ENCODE measurements at regions not wholly inside any gene's neighbourhood (a gene's known extent, or its start where the extent isn't known, plus 50 kb on each side); places are given as distances from the start of the nearest gene placed in this dataset.

DNA sequence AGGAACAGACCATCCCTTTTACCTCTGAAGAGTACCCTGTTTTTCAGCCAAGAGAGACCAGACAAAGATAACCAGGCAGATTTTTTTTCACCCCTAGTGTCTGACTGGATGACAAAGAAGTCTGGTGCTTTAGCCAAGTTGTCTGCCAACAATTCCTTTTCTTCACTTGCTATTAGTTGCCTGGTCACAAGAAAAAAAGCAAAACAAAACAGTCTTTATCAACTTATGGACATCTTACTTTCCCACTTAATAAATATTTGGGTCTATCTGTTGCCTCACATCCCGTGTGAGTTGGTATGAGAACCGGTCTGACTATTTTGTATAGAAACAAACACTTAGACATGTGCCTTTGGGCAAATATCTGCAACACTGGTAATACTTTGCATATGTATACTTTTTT lies 662.9 kb downstream of the PLPP3 start:
- no peak overlapping the region for H2BK5ac ChIP-seq (ENCODE audit: insufficient read length, low read length)
- H3K4me2 ChIP-seq (ENCODE audit: insufficient read depth, insufficient read length, low read length): no peak overlapping the region
- Mint-ChIP-seq H3K27me3 (ENCODE audit: low read depth) (no peaks in the 10 kb centered on the region), H3K9me3 (peaks cover 8 to 10% of the 10 kb centered on the region in 2 experiments), H3K4me3 (no peak overlapping the region), H3K4me1 (no peaks in the 10 kb centered on the region), H3K36me3 (ENCODE audit: insufficient read depth in 1 of 3, low read depth in 3 of 3) (peaks cover 0 to 9% (median 2%) of the 10 kb centered on the region in 3 experiments; a peak in 5 of 7 replicates), H3K27ac (no peak overlapping the region)
- DNase-seq: no peak
- H3K18ac ChIP-seq (ENCODE audit: insufficient read length, low read depth, low read length): no peak overlapping the region
- H3K27me3 ChIP-seq (ENCODE audit: insufficient read depth, low read length): no peaks in the 10 kb centered on the region
- H3K23me2 ChIP-seq (ENCODE audit: insufficient read length, low read depth, low read length, poor library complexity, severe bottlenecking): no peaks in the 10 kb centered on the region
- no peak overlapping the region for H3K14ac ChIP-seq (ENCODE audit: insufficient read depth, low read length)
- no peak overlapping the region for H2BK120ac ChIP-seq (ENCODE audit: low read depth, low read length, poor library complexity, severe bottlenecking)
- no peak overlapping the region for H2AFZ ChIP-seq (ENCODE audit: low read length)
- no CpG with 5 or more reads among the region's 2 CpGs for WGBS (ENCODE audit: extremely low coverage, insufficient read length, low lambda C conversion rate)
- H4K8ac ChIP-seq (replicated peaks; ENCODE audit: insufficient read length, low read depth, low read length): no peak overlapping the region
- H3K56ac ChIP-seq (ENCODE audit: insufficient read length, low read depth, low read length): no peak overlapping the region
- no peak overlapping the region for H2BK15ac ChIP-seq (ENCODE audit: low read depth, low read length)
- H3K4me1 ChIP-seq (ENCODE audit: insufficient read depth, low read length): no peaks in the 10 kb centered on the region
- TF ChIP-seq, protein P1, sequence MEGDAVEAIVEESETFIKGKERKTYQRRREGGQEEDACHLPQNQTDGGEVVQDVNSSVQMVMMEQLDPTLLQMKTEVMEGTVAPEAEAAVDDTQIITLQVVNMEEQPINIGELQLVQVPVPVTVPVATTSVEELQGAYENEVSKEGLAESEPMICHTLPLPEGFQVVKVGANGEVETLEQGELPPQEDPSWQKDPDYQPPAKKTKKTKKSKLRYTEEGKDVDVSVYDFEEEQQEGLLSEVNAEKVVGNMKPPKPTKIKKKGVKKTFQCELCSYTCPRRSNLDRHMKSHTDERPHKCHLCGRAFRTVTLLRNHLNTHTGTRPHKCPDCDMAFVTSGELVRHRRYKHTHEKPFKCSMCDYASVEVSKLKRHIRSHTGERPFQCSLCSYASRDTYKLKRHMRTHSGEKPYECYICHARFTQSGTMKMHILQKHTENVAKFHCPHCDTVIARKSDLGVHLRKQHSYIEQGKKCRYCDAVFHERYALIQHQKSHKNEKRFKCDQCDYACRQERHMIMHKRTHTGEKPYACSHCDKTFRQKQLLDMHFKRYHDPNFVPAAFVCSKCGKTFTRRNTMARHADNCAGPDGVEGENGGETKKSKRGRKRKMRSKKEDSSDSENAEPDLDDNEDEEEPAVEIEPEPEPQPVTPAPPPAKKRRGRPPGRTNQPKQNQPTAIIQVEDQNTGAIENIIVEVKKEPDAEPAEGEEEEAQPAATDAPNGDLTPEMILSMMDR (conservative IDR thresholded peaks at IDR 0.05): no peak
- no peak overlapping the region for H2BK20ac ChIP-seq (ENCODE audit: low read depth, low read length, poor library complexity, severe bottlenecking)
- H3K79me1 ChIP-seq (ENCODE audit: insufficient read depth, low read depth, low read length, poor library complexity, severe bottlenecking): no peaks in the 10 kb centered on the region
- H4K91ac ChIP-seq (ENCODE audit: insufficient read length, low read depth, low read length): no peak overlapping the region
- H3K4ac ChIP-seq (ENCODE audit: low read depth, low read length): no peak overlapping the region
- no peak overlapping the region for H2AK5ac ChIP-seq (ENCODE audit: insufficient read length, low read length)
- no peak overlapping the region for H3K9ac ChIP-seq (ENCODE audit: extremely low read depth, insufficient read length, low read length)
- H3K23ac ChIP-seq (ENCODE audit: insufficient read length, low read depth, low read length): no peak overlapping the region
- H3K9me3 ChIP-seq (ENCODE audit: control insufficient read depth, low read depth, low read length): peaks cover 4% of the 10 kb centered on the region
- no peak overlapping the region for H2BK12ac ChIP-seq (ENCODE audit: insufficient read length, low read depth, low read length)
- no peak overlapping the region for H3T11ph ChIP-seq (ENCODE audit: low read length)
- no peak overlapping the region for H4K5ac ChIP-seq (ENCODE audit: insufficient read length, low read depth, low read length)
- H3K27ac ChIP-seq (ENCODE audit: insufficient read length, low read depth, low read length): no peak overlapping the region
- no peaks in the 10 kb centered on the region for H4K20me1 ChIP-seq (ENCODE audit: control insufficient read depth, insufficient read depth, insufficient read length)
- no peaks in the 10 kb centered on the region for H3K79me2 ChIP-seq (ENCODE audit: insufficient read depth, low read length)

Data from H9 (cell line).